Natural killer cell (primary cell): ENCODE measurements at regions not wholly inside any gene's neighbourhood (a gene's known extent, or its start where the extent isn't known, plus 50 kb on each side); places are given as distances from the start of the nearest gene placed in this dataset.

Experiments used
- ATAC-seq, 3 donors: fragments of 150-1000 bp in 2 of 3; fragments of 200-7000 bp in 1 of 3; cut with Tn5 transposase; 1 replicate in 1 of 3; 2 replicates in 2 of 3; pipeline ENCODE4 v1.10.0; 2021; ENCODE audit warnings: mild to moderate bottlenecking in 2 of 3, moderate library complexity in 2 of 3
- DNase-seq, 2 donors: peaks; one replicate each; pipeline versions ENCODE4 v3.0.0 to v3.0.0-alpha.2; 2013 to 2021; ENCODE audit warnings: mixed read lengths in 1 of 2
- H3K27ac ChIP-seq: one replicate; pipeline ENCODE4 v1.5.1; 2013; ENCODE audit warnings: mild to moderate bottlenecking, low read length
- H3K27me3 ChIP-seq: one replicate; pipeline ENCODE4 v1.6.1; 2013; ENCODE audit warnings: low read length; ENCODE audit not compliant: control insufficient read depth, insufficient read depth
- H3K36me3 ChIP-seq: one replicate; pipeline ENCODE4 v1.6.1; 2013; ENCODE audit warnings: low read length; ENCODE audit not compliant: control insufficient read depth, insufficient read depth
- H3K4me1 ChIP-seq: one replicate; pipeline ENCODE4 v1.6.1; 2013; ENCODE audit warnings: low read length; ENCODE audit not compliant: control insufficient read depth, insufficient read depth
- H3K4me3 ChIP-seq: one replicate; pipeline ENCODE4 v1.5.1; 2013; ENCODE audit warnings: low read length
- H3K9me3 ChIP-seq: one replicate; pipeline ENCODE4 v1.6.1; 2013; ENCODE audit warnings: low read length; ENCODE audit not compliant: control insufficient read depth, insufficient read depth
- H3K27ac Mint-ChIP-seq, 2 donors: one replicate each; pipeline ENCODE4 v1.8.0; 2022; ENCODE audit warnings: mild to moderate bottlenecking in 2 of 2, mixed read lengths in 2 of 2, moderate library complexity in 1 of 2
- H3K27me3 Mint-ChIP-seq, 2 donors: one replicate each; pipeline ENCODE4 v1.8.0; 2022; ENCODE audit warnings: low read depth in 2 of 2, mixed read lengths in 2 of 2
- H3K36me3 Mint-ChIP-seq: one replicate; pipeline ENCODE4 v1.8.0; 2022; ENCODE audit warnings: mixed read lengths
- H3K4me1 Mint-ChIP-seq, 2 donors: one replicate each; pipeline ENCODE4 v1.8.0; 2022; ENCODE audit warnings: mixed read lengths in 2 of 2
- H3K4me3 Mint-ChIP-seq: one replicate; pipeline ENCODE4 v1.8.0; 2022; ENCODE audit warnings: mild to moderate bottlenecking, moderate library complexity, mixed read lengths
- H3K9me3 Mint-ChIP-seq, 2 donors: one replicate each; pipeline ENCODE4 v1.8.0; 2022; ENCODE audit warnings: mixed read lengths in 2 of 2
- CTCF ChIP-seq: fragments of 200-600 bp; IDR thresholded peaks from one replicate; pipeline ENCODE4 v1.8.0; 2022; ENCODE audit warnings: antibody characterized with exemption
- WGBS: methylation state at CpG from one replicate; pipeline ENCODE4 v1.1.7; 2013; ENCODE audit warnings: missing lambda C conversion rate; ENCODE audit not compliant: insufficient coverage; 5-methylcytosine and 5-hydroxymethylcytosine counted together
- intact Hi-C: fragments of 100-400 bp; cut with micrococcal nuclease; formaldehyde crosslinking; loops from one replicate; pipeline ENCODE4 v1.14.2; 2022

GRCh38 chr1:203954788-203955552, 93.6 kb downstream of the SNRPE start:
- Histone ChIP-seq H3K4me1 (no peaks in the 10 kb centered on the region), H3K36me3 (no peaks in the 10 kb centered on the region), H3K4me3 (no peak overlapping the region), H3K27me3 (no peaks in the 10 kb centered on the region), H3K9me3 (peaks cover 11% of the 10 kb centered on the region), H3K27ac (no peak overlapping the region)
- 59% methylated on average over 5 of the region's 5 CpGs for WGBS
- ATAC-seq (no peak), DNase-seq (no peak)
- Mint-ChIP-seq H3K9me3 (peaks cover 4 to 11% of the 10 kb centered on the region in 2 donors), H3K4me3 (no peak overlapping the region), H3K27me3 (peaks cover 21 to 27% of the 10 kb centered on the region in 2 donors), H3K36me3 (peaks cover 14% of the 10 kb centered on the region), H3K4me1 (no peaks in the 10 kb centered on the region), H3K27ac (no peak overlapping the region)
- intact Hi-C loops: no loop called here
- no peak for TF ChIP-seq CTCF

- Histone ChIP-seq H3K9me3 (peaks cover 4% of the 10 kb centered on the region), H3K4me1 (no peaks in the 10 kb centered on the region), H3K27ac (no peak overlapping the region), H3K4me3 (no peak overlapping the region), H3K36me3 (no peaks in the 10 kb centered on the region), H3K27me3 (peaks cover 3% of the 10 kb centered on the region)
- Mint-ChIP-seq H3K4me3 (no peak overlapping the region), H3K4me1 (no peaks in the 10 kb centered on the region), H3K27me3 (peaks cover 3 to 6% of the 10 kb centered on the region in 2 donors), H3K27ac (no peak overlapping the region), H3K36me3 (no peaks in the 10 kb centered on the region), H3K9me3 (no peaks in the 10 kb centered on the region)
- ATAC-seq (no peak), DNase-seq (no peak)
- WGBS: 100% methylated on average over 2 of the region's 2 CpGs
- TF ChIP-seq CTCF: no peak
- intact Hi-C loops: no loop called here
These were observed 104.2 kb upstream of the SOX13 start for GRCh38 chr1:203968761-203969160.

- Histone ChIP-seq H3K27ac (no peak overlapping the region), H3K9me3 (peaks cover 7% of the 10 kb centered on the region), H3K27me3 (peaks cover 3% of the 10 kb centered on the region), H3K4me3 (no peak overlapping the region), H3K36me3 (no peaks in the 10 kb centered on the region), H3K4me1 (no peaks in the 10 kb centered on the region)
- ATAC-seq: no peak
- Mint-ChIP-seq H3K9me3 (no peaks in the 10 kb centered on the region), H3K36me3 (no peaks in the 10 kb centered on the region), H3K4me3 (no peak overlapping the region), H3K4me1 (no peaks in the 10 kb centered on the region), H3K27me3 (peaks cover 3 to 6% of the 10 kb centered on the region in 2 donors), H3K27ac (no peak overlapping the region)
- no peak for TF ChIP-seq CTCF
- intact Hi-C loops: no loop called here
- WGBS: 79% methylated on average over 3 of the region's 3 CpGs
- no peak for DNase-seq
These were observed 103.1 kb upstream of the SOX13 start for GRCh38 chr1:203969846-203970245.

- Histone ChIP-seq H3K9me3 (no peaks in the 10 kb centered on the region), H3K4me1 (peaks cover 1% of the 10 kb centered on the region), H3K4me3 (no peak overlapping the region), H3K27ac (no peak overlapping the region), H3K36me3 (no peaks in the 10 kb centered on the region), H3K27me3 (no peaks in the 10 kb centered on the region)
- H3K4me3 Mint-ChIP-seq: no peak overlapping the region
- TF ChIP-seq CTCF: no peak
- peaks cover 3% of the 10 kb centered on the region in 2 donors for H3K4me1 Mint-ChIP-seq
- no peak overlapping the region for H3K27ac Mint-ChIP-seq
- intact Hi-C loops: no loop called here
- no peaks in the 10 kb centered on the region for H3K27me3 Mint-ChIP-seq
- DNase-seq: no peak
- ATAC-seq: no peak
- no peaks in the 10 kb centered on the region for H3K36me3 Mint-ChIP-seq
- no peaks in the 10 kb centered on the region for H3K9me3 Mint-ChIP-seq
These were observed 87.9 kb upstream of the SOX13 start for GRCh38 chr1:203985044-203985443.
